HG02852 (cell line): ENCODE measurements at regions not wholly inside any gene's neighbourhood (a gene's known extent, or its start where the extent isn't known, plus 50 kb on each side); places are given as distances from the start of the nearest gene placed in this dataset.
"Not testable (repeated sequence)": the region's sequence is repeated elsewhere in the genome, so short reads cannot be mapped to it uniquely, and the experiment has no call there.

Experiments used
- ATAC-seq: cut with Tn5 transposase; IDR thresholded peaks from one replicate; pipeline ENCODE4 v1.9.1; 2021; ENCODE audit warnings: mild to moderate bottlenecking, moderate library complexity; ENCODE audit not compliant: unreplicated experiment

DNA sequence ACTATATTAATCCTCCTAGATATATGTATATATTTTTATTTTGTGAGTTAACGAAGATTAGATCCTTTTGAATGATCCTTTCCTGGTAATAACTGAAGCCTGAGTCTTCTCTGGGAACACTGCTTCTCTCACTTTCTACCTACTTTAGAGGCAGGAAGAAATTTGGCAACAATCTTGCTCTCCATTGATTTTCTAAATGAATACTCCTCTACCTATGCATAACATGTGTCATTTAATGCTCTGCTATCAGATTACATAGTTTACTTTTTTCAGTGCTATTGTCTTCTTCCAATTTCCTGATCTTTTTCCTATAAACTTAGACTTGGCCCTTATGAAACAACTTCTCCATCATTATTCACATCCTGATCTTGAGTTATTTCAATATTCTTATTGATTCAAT, 60.4 kb upstream of the PDHA2 start:
- no peak for ATAC-seq

DNA sequence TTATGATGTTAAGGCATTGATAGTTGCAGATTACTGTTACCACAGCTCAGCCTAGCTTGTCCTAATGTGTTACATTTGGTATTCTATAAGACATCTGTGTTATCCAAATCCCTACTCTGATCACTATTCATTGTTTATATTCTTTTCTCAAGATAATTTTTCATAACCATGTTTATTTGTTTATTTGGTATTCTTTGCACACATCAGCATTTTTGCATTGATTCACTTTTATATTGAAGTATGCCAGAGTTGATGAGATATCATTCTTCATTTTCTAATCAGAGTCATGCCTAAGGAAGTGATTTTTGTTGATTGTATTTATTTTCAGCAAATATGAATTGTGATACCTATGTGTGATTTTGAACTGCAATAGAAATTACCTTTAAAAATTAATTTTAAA, 61.2 kb upstream of the PDHA2 start:
- ATAC-seq = no peak

DNA sequence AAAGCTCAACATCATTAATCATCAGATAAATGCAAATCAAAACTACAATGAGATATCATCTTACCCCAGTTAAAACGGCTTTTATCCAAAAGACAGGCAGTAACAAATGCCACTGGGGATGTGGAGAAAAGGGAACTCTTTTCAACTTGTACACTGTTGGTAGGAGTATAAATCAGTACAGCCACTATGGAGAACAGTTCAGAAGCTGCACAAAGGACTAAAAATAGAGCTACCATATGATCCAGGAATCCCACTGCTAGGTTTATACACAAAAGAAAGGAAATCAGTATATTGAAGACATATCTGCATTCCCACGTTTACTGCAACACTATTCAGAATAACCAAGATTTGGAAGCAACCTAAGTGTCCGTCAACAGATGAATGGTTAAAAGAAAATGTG, 69.3 kb upstream of the PDHA2 start:
- ATAC-seq = not testable (repeated sequence)

DNA sequence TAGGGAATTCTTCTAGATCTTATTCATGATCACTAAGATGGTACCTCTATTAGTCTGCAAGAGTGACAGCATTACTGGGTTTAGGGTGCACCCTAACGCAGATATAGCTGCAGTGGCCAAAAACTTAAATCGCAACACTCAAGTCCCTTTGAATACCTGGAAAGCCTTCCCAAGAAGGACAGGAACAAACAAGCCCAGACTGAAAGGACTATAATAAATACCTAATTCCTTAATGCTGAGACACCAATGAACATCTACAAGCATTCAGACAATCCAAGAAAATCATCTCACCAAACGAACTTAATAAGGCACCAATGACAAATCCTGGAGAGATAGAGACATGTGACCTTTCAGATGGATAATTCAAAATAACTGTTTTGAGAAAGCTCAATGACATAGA, 74.9 kb upstream of the PDHA2 start:
- no peak for ATAC-seq

DNA sequence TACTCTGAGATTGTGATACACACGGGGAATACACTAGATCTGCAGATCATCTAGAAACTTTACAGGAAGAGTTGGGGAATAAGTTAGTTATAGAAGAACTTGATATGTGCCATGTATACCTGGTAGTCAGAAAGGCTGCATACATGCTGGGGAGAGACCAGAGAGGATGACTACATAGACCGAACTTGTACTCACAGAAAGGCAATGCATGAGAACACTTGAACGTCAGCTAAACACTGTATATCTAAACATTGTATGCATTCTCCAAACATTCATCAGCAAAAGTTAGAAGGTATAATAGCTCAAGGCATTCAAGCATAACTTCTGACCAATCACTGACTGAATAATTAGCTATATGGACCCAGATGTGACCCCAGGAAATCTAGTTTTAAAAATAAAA, 78.0 kb upstream of the PDHA2 start:
- no peak for ATAC-seq

DNA sequence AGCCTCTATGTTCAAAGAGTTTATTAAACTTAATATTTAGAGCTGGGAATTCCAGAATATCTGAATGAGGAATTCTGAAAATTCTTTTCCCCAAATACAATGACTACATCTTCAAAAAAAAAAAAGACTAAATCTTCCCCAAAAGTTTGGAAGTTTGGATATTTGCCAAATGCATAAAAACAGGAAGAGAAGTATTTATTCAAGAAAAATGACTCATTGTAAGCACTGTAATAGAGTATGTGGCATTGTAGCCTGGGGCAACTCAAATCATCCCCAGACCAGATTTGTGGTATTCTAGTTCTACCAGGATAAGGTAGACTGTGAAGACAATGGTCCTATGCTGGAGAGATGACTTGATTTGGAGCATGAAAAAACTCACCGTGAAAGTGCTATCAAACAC, 78.5 kb upstream of the PDHA2 start:
- no peak for ATAC-seq

DNA sequence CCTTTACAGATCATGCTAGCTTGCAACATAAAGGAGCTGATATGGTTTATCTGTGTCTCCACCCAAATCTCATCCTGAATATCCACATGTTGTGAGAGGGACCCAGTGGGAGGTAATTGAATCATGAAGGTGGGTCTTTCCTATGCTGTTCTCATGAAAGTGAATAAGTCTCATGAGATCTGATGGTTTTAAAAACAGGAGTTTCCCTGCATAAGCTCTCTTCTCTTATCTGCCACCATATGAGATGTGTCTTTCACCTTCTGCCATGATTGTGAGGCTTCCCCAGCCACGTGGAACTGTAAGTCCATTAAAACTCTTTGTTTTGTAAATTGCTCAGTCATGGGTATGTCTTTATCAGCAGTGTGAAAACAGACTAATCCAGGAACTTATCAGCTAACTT, 79.2 kb upstream of the PDHA2 start:
- ATAC-seq = not testable (repeated sequence)

DNA sequence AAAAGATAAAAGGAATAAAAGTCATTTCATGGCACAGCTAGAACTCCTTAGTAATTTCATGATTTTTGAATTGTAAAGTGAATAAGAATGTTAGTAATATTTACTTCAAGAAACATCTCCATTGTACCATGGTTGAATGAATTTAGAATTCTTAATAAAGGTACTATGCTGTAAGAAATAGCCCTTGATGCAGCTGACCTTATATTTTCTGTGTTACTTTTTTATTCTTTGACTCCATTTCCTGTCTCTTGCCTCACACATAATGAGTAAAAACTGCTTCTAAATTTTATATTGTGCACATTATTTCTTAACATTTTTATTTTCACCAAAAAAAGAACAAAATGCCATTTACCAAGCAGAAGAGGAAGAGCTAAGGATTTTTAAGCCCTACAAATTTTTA, 81.9 kb upstream of the PDHA2 start:
- no peak for ATAC-seq

DNA sequence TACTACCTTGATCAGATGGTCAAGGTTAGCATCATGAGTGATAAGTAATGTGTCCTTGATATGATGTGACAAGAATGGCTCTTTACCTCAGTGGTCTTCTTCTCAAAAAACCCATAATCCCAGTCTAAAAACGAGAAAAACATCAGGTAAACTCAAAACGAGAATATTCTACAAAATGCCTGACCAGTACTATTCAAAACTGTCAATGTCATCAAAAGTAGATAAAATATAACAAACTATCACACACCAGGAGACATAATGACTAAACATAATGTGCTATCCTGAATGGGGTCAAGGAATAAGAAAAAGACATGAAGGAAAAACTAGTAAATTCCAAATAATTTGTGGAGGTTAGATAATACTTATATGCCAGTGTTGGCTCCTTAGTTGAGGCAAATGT, 85.2 kb upstream of the PDHA2 start:
- ATAC-seq = no peak

DNA sequence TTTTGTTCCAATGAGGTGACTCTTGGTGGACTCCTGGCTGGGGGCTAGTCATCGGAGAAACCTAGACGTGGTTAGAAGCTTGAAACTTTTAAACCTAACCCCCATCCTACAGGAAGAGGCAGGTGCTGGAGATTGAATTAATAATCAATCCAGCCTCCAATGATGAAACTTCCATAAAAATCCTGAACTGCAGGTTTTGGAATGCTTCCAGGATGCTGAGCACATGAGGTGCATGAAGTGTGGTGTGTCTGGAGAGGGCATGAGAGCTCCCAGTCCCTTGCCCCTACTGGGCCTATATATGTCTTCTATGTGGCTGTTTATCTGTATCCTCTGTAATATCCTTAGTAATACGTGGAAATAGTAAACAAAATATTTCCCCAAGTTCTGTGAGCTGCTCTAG, 90.7 kb upstream of the PDHA2 start:
- no peak for ATAC-seq

DNA sequence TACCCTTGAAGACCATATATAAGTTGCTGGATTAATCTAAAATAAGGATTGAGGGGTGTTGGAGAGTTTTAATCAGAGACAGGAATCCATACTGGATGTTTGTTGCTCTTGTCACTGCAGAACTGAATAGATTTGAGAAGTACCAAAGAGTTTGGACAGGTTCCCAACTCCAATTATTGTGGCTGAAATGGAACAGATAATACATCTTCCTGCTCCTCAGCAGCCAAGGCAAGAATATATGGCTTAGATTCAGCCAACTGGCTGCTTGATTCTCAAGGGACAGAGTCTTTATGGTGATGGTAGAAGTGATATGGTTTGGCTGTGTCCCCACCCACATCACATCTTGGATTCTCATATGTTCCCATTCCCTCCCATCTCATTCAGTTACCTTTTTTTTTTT, 97.0 kb upstream of the PDHA2 start:
- ATAC-seq = no peak

DNA sequence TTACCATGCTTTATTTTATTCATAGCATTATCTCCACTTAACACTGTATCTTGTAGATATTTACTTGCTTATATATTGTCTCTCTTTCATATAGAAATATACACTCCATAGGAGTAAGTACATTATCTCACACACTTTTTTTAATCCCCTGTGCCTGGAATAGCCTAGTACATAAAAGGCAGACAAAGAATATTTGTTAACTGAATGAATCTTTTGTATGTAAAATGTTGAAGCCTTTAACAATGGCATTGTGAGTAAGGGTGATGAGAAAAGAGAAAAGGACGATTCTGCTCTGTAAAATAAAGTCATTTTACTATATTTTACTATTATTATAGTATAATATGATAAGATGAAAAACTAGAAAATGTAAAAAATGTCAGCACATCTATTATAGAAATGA, 97.7 kb upstream of the PDHA2 start:
- no peak for ATAC-seq

DNA sequence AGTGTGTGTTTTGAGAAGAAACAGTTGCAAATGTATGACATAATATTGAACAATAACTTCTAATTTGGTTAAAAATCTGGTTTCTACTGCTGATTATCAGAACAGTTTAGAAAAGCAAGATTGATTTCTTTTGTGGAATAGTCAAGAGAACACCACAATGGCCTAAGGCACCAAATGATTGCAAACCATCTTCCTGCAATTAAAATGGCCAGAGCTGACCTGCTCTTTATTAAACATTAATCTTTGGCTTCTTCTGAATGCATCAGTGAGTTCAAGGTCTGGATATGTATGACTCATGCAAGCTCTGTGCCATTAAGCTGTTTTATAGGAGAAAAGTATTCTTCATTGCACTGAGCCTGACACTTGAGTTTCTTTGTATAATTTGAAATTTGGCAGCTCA, 107.8 kb upstream of the PDHA2 start:
- ATAC-seq = no peak

DNA sequence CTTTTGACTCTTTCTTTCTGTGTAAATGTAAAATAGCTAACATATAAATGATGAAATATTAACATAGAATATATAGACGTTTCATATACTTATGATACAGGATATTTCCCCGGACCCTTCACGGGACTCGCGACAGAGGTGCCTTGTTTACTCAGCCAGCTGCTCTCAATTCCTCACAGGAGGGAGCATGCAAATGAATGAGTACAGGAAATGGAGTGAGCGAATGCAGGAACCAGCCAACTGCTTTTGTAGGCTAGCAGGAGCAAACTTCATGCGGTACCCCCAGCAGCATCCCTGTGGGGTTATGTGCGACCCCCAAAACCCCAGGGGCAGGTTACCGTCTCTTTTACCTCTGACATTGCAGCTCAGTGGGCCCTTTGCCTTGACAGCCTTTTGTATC, 110.3 kb upstream of the PDHA2 start:
- ATAC-seq = no peak

DNA sequence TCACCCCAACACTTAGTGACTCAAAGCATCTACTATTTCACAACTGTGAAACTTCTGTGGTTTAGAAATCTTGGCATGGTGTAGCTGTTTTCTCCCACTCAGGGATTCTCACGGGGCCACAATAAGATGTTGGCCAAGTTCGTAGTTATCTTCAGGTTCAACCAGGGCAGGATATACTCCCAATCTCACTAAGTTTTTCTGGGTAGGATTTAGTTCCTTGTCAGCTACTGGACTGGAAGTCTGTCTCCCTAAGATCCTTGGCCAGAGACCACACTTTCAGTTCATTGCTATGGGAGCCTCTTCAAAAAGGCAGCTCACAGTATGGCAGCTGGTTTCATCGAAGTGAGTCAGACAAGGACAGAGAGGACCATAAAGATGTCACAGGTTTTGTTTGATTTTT, 111.7 kb upstream of the PDHA2 start:
- no peak for ATAC-seq

DNA sequence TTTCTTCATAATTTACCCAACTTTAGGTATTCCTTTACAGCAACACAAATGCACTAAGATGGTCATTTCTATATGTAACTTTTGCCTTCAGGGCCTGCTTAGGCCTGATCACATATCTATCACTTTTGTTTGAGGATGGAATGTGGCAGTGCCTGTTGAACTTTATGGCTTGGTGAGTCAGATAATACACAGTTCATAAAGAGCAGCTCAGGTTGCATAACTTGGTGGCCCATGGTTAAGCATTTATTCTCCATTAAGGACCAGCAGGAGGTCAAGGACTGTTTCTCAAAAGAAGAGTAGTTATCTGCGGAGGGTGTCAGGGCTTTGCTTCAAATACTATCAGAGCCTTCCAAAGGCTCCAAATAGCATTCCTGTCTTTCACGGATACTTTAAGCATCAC, 124.1 kb upstream of the PDHA2 start:
- no peak for ATAC-seq

DNA sequence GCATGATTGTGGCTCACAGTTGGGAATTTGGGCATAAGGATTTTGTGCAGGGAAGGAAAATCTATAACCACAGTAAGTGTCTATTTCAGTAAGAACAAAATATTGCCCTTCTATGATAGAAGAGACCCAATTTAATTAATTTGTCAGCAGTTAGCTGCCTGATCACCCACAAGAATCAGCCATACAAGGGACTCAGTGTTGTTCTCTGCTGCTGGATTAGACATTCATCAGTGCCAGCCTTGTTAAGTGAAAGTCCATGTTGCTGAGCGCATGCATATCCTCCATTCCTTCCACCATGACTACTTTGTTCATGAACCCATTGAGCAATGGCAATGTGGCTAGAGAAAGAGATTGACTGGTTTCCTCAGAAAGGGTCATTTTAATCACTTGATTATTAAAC, 125.3 kb upstream of the PDHA2 start:
- ATAC-seq = no peak

DNA sequence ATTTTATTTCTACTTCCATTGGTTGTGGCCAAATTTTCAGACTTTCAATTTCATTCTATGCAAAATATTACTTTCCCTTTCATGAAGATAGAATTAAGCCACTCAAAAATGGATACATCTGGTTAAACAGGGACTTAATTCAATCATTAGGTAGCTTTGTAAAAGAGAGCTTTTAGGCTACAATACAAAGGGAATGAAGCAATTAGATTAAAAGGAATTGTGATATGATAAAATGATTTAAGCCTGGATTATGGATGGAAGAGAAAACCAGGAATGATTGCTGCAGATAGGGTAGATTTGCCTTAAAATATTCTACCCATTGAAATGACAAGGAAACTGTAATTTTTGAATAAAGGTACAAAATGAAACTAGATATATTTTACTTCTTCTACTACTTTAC, 134.6 kb upstream of the PDHA2 start:
- no peak for ATAC-seq

DNA sequence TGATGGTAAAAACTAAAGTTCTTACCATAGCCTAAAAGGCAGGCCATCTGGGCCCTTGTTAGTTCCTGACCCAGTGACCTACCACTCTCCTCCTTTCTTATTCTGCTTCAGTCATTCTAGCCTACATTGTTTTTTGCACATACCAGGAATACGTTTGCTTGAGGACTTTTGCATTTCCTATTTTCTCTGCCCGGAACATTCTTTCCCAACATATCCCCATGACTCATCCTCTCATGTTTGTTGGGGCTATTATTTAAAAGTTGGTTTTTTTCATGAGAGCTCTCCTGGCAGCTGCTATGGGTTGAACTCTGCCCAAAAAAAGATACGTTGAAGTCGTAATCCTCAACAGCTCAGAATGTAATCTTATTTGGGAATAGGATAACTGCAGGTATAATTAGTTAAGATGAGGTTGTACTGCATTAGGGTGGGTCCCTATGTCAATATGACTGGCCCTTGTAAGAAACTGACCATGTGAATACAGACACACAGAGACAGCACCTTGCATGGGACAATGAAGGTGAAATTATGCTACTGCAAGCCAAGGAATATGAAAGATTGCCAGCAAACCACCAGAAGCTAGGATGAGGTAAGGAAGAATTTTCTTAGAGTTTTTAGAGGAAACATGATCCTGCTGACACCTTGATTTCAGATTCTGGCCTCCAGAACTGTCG, 138.3 kb upstream of the PDHA2 start:
- ATAC-seq = no peak

DNA sequence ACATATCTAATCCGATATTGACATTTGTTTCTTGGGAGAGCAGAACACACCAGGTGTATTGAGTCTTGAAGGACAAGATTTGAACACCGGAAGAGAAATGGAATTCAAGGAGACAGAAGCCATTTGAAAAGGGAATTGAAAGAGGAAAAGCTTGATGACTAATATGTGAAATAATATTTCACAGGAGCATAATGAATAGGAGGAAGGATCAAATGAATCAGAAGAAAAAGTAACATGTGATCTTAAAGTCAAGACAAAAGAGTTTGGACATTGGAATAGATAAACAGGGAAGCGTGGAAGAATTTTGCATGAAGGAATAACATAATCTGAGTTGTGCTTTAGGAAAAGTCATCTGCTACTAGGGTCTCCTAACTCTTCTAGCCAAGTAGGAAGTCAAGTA, 145.5 kb upstream of the PDHA2 start:
- no peak for ATAC-seq

DNA sequence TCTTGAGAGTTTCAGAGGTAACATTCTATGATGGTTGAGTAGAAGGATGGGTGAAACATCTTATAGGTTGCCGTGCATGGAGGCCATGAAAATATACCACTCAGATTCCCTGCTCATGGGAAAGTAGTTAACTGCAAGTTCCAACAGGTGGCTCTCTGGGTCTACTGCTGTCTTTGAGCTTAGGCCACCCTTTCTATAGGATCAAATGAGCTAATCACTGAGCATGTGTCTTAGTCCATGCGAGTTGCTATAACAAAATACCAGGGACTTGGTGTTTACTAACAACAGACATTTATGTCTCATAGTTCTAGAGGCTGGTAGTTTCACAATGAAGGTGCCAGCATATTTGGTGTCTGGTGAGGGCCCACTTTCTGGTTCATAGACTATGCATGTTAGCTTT, 144.8 kb upstream of the UNC5C start:
- ATAC-seq = no peak

DNA sequence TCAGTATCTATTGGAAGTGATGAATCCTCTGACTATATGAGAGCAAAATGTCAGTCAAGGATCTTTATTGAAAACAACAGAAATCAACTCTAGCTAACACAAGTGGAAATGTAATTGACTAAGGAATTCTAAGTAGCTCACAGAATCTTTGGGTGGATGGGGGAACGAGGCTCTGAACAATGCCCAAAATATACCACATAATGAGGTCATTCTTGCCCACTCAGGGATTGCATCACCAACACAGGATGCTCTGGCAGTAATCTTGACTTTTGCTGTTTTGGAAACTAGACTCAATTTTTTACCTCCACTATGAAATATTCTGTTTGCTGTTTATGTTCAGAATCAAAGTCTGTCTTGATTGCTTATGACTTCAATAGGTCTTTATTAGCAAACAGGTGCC, 127.4 kb upstream of the UNC5C start:
- no peak for ATAC-seq

DNA sequence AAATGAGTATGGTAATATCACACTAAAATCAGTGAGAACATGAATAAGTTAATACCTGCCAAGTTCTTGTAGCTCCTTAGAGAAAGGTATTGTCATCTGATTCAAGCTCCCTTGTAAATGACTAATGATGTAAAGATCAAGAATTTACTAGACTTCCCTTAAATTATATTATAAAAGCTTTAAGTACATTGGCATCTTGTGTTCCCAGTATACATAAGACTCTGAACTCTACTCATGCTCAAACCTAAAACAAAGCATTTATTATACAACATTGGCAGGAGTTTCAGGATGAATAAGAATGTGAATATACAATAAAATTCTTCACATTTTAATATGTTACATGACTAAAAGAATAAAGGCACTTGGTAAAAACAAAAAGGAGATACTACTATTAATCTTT, 126.8 kb upstream of the UNC5C start:
- no peak for ATAC-seq

DNA sequence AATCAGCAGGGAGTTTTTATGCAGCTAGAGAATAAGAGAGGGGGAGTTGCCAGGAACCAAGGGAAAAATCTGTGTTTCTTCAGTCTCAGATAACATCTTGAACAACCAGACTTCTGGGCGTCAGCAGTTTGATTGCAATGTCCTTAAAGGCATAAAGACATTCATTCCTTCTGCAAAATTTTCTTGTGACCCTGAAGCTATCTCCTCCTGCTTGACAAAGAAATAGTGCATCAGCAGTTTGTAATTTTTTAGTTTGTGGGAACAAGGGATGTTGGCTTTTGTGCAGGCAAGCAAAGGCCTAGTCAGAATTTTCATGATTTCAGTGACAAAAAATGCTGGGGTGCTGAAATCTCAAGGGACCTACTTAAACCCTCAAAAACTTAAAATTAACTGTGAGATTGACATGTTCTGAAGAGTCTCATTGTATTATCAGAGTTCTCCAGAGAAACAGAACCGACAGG, 125.8 kb upstream of the UNC5C start:
- ATAC-seq = no peak
